ENCODE measurements at regions not wholly inside any gene's neighbourhood (a gene's known extent, or its start where the extent isn't known, plus 50 kb on each side); places are given as distances from the start of the nearest gene placed in this dataset.

DNA sequence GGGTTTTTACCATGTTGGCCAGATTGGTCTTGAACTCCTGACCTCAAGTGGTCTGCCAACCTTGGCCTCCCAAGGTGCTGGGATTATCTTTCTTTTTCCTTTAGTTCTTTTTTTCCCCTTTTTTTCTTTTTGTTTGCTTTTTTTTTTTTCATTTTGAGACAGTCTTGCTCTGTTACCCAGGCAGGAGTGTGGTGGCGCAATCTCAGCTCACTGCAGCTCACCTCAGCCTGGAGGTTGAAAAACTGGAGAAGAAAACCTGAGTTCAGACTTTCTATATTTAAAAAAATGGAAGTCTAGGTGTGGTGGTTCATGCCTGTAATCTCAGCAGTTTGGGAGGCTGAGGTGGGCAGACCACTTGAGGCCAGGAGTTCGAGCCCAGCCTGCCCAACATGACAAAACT, 181.1 kb upstream of the HS3ST1 start:
- no peak for DNase-seq

DNA sequence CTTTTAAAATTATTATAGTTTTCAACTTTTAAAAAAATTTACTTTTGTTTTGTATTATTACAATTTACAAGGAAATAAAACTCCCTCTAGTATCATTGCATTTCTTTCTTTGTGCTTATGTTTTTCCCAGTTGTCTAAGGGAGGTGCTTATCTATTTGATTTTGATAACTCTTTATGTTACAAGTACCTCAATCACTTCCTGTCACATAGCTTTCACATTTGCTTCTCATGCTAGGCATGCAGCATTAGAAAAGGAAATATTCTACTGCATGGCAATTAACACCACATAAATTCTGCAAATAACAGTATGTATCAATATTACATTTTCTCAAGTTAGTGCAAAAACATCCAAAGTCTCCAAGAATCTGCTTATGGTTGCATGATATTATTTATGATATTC, 180.3 kb upstream of the HS3ST1 start:
- DNase-seq: no peak

DNA sequence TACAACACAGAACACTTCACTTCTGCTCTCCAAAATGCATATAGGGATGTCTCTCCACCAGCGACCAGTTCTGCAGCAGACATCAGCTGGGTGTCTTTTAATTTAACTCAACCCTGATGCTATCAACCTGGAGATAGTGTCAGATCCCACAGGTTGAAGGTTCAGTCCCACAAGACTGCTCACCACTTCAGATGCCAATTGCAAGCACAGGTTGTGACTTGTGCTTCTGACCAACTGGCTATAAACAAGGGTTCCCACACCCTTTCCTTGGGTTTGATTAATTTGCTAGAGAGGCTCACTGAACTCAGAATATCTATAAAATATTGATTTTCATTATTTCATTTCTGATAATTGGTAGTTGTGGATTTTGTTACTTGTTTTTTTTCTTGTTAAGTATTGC, 177.4 kb upstream of the HS3ST1 start:
- DNase-seq: no peak

DNA sequence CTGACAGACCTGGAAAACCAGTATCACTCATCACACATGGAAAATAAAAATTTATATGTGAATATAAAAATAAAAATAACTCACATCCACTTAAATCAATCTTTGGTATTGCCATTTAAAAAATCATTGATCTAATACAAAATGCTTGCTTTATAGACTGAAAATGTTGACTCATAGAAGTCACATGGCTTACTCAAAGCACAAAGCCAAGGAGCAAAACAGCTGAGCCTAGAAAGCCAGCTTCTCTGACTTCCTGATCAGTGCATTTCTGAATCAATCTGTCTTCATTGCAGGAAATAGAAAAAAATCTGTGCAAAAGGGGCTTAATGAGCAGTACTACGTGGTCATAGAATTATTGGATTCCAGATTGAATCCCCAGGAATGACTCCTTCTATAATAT, 176.9 kb upstream of the HS3ST1 start:
- no peak for DNase-seq

DNA sequence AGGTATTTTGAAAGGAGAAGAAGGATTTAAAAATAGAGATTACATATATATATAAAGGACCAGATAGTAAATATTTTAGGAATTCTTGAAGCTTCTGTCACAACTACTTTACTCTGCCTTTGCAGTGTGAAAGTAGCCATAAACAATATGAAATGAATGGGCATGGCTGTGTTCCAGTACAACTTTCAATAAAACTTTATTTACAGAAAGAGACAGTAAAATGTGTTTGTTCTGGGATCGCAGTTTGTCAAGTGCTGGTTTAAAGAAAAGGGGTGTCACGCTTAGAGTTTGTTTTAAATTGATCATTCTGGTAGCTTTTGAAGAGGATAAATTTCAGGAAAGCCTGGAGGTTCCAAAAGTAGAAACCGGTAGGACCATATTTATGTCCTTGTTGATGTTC, 176.1 kb upstream of the HS3ST1 start:
- DNase-seq: no peak

DNA sequence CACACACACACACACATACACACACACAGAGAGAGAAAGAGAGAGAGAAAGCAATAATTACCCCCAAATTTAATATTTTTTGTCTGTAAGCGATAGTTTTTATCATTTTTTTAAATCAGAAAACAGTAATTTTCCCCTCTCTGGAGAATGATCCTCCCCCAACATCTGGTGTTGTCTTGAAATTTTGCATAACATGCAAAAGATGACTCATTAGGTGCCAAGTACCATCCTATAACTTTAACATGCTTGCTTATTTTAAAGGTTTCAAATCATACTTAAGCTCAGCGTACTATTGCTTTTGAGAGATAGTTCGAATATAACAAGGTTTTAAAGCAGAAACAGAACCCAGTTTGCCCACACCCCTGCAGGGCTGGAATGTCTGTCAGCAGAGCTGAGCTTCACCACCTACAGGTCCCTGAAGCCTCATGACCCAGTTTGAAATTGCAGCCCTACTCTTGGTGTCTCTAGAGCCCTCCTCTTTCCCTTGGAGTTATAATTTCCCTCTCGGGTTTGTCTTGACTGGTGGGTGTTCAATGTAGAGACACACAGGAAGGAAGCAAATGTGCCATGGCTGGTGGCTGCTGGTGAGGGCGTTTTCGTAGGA, 175.0 kb upstream of the HS3ST1 start:
- no peak for DNase-seq

DNA sequence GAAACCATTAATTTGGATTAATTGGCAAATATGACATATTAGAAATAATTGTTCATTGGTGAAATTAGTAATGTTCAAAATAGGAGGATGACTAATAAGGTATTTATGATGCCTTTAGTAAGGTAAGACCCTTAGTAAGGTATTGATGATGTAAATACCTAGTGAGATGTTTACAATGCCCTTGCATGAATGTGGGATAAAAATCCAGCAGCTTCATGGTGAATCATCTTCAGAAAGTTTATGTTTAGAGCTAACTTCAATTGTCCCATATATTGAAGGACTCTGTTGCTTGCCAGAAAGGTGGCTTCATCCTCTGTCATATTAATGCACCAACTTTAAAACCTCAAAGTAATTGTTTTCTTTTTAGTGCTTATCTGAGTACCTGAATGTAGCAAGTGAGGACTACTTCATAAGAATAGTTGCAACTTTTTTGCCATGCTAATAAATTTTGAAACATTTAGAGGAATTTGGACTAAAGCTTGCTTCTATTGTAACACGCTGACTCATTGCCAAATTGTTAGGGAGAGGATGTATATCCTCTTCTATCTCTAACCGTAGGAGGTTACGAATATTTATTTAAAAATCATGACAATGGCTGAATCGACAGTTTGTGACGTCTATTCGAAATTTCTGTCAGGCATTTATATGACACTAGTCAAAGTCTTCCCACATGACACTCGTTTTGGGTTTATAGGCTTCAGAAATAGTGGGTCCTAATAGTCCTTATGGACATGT, 174.1 kb upstream of the HS3ST1 start:
- no peak for DNase-seq

DNA sequence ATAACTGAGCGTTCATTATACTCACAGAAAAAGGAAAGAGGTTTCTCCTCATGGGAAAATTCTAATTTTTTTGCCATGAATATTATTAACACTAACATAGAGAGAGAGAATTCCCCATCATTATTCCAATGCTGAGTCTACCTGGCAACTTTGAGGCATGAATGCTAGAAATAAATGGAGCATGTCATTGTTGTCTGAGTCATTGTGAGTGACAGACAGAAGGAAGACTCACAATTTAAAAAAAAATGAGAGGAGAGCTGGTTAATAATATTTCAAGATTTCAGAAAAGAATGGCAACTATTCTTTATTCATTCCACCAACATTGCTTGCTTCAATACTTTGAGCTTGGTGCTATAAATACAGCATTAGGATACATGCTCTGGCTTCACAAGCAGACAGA, 170.4 kb upstream of the HS3ST1 start:
- DNase-seq: no peak

DNA sequence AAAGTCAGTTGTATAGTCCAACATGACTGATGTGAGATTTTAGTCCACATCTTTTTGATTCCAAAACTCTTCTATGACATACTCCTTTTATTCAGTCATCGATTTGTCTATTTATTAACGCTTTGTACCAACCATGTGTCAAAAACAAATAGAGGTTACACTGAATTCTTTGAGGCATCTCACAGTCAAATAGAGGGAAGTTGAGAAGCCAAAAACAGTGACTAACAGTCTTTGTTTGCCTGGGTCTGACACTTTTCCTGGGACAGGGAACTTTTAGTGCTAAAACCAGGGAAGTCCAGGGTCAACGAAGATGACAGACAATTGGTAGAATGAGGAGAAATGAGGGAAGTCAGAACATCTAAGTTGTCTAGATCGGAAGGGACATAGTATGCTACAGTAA, 169.9 kb upstream of the HS3ST1 start:
- no peak for DNase-seq

DNA sequence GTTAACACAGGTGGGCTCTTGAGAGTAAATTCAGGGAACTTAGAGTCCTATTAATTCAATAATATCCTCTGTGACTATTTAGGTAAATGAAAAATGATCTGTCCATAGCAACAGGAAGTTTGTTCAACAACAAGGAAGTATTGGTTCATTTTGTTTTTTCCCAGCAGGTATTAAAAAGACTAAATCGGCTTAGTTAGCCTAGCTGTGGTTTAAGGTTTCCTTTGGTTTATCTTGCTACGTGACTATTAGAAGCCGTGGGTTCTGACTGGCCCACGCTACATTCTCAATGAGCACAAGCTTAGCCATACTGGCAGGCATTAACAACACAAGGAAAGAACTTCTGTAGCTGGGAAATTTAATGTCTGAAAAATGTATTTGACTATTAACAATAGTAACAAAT, 168.8 kb upstream of the HS3ST1 start:
- no peak for DNase-seq

DNA sequence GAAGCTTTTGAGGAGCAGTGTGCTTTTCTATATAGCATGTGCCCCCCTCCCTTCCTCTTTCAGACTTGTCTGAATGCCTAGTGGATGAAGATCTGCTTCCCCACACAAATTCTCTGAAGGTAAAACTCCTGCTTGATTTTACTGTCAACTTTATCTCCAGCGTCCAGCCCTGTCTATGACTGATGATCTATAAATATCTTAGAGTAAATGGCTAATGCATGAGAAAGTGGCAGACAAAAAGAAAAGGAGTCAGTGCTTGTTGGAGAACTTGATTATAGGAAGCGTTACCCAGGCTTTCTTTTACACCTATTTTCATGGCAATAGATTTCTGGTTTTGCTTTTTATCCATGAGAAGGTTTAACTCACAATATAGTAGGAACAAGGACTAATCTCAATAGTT, 168.3 kb upstream of the HS3ST1 start:
- no peak for DNase-seq

DNA sequence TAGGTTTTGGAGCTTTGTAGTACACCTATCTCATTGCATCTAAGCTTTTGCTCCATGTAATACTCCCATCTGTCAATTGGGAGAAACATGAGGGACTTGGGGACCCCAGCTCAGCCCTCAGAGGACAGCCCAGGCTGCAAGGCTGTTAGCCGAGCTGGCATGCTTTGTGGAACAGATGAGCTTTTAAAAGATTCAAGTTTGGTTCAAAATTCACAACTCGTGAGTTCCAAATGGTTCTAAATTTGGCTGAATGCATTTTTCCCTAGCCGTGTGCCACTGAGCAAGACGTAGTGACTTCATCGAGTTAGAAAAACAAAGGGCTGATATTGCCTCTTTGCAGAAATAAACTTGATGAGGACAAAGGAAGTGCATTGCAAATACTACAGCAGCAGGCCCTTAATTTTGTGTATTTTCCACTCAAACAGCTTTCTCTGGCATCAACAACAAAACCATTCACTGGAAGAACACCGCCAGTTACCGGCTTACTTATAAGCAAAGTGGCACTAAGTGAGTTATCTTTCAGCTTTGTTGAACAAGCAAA, 165.0 kb upstream of the HS3ST1 start:
- DNase-seq: no peak

DNA sequence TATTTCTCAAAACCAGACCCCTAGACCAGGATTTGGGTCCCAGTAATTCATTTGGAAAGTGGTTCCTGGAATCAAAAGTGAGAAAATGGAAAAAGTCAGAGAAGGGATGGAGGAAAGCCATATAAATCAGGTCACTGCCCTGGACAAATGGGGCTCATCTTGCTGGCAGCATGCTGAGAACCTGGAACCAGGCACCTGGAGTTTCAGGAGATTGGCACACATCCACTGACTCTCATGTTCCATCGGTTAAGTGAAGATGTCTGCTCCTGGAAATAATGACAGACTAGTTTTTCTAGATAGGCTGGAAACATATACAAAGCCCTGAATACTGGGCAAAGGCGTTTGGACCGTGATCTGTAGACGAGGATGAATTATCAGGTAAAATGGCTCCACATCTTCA, 163.6 kb upstream of the HS3ST1 start:
- DNase-seq: no peak

DNA sequence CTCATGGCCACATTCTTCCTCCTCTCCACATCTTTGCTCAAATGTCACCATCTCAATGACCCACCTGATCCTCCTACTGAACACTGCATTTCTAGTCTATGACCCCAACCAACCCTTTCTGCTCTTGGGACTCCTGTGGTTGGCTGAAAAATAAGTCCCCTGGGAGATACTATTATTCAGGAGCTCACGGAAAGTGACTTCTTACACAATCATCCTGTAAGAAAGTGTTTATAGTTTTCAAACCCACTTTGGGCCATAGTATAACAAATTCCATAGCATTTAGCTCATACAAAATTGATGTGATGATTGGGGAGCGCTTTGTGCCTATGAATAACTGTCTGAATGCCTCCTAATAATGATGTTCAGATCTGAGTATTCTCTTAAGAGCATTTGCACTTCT, 161.4 kb upstream of the HS3ST1 start:
- DNase-seq: no peak

DNA sequence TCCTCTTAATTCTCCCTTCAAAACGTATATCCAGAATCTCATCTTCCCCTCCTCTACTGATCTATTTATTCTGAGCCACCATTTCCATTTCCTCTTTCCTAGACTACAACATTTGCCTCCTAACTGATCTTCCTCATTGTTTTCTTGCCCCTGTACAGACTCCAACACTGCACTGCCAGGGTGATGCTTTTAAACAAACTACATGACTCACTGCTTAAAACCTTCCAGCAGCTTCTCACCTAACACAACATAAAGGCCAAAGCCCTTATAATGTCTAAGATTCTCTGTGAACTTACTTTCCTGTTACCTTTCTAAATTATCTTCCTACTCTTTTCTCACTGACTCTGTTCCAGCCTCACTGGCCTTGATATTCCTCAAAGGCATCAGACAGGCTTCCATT, 161.0 kb upstream of the HS3ST1 start:
- no peak for DNase-seq

DNA sequence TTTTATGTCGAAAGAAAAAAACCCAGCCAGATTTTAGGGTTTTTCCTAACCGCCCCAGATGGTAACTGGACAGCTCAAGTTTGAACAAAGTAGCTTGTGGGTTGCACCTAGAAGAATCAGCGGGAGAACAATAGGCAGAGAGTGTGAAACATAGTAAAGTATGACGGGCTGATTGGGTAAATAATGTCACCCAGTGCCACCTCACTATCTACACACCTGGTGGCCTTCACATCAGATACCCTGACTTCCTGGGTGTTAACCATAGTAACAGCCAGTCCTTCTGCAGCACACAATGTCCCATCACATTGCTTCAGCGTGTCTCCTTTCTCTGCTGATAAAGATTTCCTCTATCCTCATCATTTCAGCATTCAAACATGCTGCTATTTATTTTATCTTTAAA, 159.1 kb upstream of the HS3ST1 start:
- no peak for DNase-seq

DNA sequence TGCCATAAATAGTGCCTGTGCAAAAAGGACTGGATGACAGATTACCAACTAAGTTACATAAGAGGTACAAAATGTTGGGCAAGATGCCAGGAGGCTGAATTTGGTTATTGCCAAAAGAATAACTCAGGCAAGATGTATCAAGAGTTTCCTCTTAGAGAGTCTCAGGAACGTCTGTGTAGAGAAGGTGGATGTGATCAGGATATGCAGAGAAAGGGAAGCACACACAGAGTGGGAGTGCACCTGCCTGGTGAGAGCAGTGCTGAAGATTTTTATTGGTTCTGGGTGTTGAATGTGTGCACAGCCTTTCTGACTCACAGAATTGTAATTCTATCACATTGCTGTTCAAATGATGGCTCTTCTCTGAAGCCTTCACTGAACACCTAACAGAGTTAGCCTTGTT, 156.8 kb upstream of the HS3ST1 start:
- no peak for DNase-seq

DNA sequence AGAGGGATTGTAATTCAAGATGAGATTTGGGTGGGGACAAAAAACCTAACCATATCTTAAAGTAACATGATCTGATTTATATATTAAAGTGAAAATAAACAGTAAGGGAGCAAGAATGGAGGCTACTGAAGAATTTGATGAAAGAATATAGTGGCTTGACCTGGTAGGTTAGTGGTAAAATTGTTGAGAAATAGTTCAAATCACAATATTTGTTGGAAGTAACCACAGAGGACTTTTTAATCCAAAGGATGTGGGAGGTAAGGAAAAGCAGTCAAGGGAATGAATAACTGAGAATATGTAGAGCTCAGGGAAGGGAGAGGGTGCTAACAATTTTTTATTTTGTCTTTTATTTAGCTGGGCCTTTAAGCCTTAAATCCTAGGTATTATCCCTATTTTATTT, 139.8 kb upstream of the HS3ST1 start:
- DNase-seq: no peak

DNA sequence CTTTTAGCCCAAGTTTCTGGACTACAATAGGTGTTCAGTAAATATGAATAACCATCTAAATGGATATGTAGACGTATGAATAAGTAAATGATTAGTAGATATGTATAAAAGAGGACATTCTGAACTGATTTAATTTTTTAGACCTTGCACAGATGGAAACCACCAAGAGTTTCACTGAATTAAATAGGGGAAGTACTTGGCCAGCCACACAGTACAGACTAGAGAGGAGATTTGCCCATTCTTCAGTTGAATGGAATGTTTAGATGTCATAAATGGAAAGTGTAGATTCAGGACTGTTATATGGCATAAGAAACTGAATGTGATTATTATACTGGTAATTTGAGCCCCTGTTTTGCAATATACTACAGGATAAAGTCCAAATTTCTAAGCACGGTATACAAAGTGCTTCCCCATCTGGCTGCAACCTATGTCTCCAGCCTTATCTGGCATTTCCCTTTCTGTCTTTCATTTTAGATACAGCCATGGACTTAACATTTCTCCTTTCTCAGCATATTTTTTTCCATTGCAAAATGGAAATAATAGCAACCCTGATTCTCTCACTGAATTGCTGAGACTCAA, 137.8 kb upstream of the HS3ST1 start:
- DNase-seq: no peak

DNA sequence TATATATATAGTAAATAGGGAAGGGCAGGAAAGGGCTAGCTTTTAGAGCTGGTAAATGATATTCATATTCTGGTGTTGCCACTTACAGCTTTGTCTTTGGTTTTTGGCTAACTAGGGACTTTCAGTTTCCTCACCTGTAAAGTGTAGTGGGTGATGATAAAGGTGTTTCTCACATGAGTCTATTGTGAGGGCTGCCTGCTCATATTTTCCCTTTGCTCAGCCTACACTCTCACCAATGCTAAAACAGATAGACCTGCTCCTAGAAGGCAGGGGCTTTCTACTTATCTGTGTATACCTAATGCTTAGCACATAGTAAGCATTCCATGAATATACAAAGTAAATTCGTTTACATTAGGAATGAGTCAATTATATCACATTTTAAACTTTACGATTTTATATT, 137.2 kb upstream of the HS3ST1 start:
- peak; percentile 7 for DNase-seq

DNA sequence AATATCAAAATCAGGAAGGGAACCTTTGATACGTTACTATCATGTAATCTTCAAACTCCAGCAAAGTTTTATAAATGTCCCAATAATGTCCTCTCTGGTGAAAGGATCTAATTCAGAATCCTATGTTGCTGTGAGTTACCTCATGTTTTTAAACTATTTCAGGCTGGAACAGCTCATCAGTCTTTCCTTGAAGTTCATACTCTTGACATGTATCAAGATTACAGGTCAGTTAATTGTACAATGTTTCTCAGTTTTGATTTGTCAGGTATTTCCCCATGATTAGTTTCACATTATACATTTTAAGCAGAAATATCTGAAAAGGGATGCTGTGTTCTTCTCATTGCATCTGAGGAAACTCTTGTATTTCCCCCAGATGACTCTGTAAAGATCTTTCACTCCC, 136.5 kb upstream of the HS3ST1 start:
- DNase-seq: no peak

DNA sequence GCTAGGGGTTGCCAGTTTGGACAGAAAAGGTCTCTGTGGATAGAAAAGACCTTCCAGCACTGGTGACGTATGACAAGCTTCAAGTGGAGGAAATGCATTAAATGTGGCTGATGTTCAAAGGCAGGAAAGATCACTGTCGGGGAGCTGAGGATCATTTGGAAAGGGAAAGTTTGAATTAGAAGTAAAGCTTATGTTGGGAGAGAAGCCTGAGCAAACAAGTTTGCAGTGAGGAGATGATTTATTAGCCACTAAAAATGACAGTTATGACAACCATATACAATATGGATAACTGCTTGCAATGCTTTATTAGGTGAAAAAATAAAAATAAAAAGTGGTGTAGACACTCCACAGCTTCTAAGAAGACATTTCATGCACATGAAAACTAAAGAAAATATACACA, 135.3 kb upstream of the HS3ST1 start:
- no peak for DNase-seq

DNA sequence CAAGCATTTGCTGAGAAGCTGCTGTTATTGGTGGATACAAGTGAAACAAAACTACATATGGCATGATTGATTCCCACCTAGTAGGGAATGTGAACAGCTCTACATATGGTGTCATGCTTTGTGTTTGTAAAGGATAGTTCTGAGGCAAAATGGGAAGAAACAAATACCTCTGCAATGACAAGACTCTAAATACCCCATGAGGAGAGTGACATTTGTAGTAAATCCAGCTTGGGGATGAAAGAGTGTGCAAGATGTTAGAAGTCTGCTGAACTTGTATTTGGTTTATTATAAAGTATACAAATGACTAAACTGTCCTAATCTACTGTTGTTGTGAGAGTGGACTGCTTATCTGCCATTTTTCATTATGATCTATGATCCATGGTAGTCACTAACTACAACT, 120.8 kb upstream of the HS3ST1 start:
- no peak for DNase-seq

DNA sequence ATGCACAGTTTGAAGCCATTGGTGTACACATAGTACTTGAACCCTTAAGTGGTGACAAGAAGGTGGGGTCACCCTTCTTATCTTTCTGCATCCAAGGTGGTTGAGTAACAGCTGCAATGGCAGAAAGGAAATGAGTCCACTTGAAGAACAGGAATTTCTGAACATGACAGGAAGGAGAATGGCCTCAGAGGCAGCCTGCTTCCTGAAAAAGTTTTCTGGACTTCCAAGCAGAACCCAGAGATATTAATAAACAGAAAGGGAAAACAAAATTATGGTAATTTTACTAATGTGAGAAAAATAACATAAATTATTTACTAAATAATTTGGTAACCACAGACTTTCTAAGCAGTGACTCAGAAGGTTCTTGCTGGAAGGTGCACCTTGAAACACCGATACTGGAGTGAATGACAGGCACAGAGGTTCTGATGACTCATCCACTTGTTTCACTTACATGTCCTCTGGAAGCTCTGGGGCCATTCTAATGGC, 119.9 kb upstream of the HS3ST1 start:
- peak; percentile 4 for DNase-seq

Data from activated CD4-positive, alpha-beta T cell treated with anti-CD3 and anti-CD28 coated beads for 48 hours (primary cell).